WTC11 (cell line): ENCODE measurements at regions not wholly inside any gene's neighbourhood (a gene's known extent, or its start where the extent isn't known, plus 50 kb on each side); places are given as distances from the start of the nearest gene placed in this dataset.

Source experiments
- FOXJ3 ChIP-seq: sonication (generic); formaldehyde crosslinking; IDR thresholded peaks from 2 replicates; pipeline ENCODE4 v1.9.0; 2021; ENCODE audit warnings: missing genetic modification reagents, mild to moderate bottlenecking, borderline replicate concordance
- FOXP1 ChIP-seq: sonication (generic); formaldehyde crosslinking; IDR thresholded peaks from 2 replicates; pipeline ENCODE4 v1.8.0; 2022; ENCODE audit warnings: missing genetic modification reagents, mild to moderate bottlenecking, moderate library complexity, borderline replicate concordance
- HMGA2 ChIP-seq: fragments of 250-450 bp; sonication (Bioruptor Pico); IDR thresholded peaks from 2 replicates; pipeline ENCODE4 v1.4.0; 2021; ENCODE audit warnings: mild to moderate bottlenecking, moderate library complexity
- MXD4 ChIP-seq: fragments of 250-450 bp; sonication (Bioruptor Pico); IDR thresholded peaks from 2 replicates; pipeline ENCODE4 v1.8.0; 2021; ENCODE audit warnings: mild to moderate bottlenecking, moderate library complexity, borderline replicate concordance
- SP1 ChIP-seq: sonication (generic); formaldehyde crosslinking; conservative IDR thresholded peaks from 2 replicates; pipeline ENCODE4 v1.8.1; 2022; ENCODE audit warnings: missing genetic modification reagents
- TEAD1 ChIP-seq: sonication (generic); formaldehyde crosslinking; IDR thresholded peaks from 2 replicates; pipeline ENCODE4 v1.8.0; 2022; ENCODE audit warnings: mild to moderate bottlenecking, missing genetic modification reagents
- ZNF416 ChIP-seq: fragments of 250-450 bp; sonication (Bioruptor Pico); IDR thresholded peaks from 2 replicates; pipeline ENCODE4 v1.9.0; 2021; ENCODE audit warnings: mild to moderate bottlenecking, inconsistent platforms
- TF ChIP-seq, protein P1 (sequence below): fragments of 200-600 bp; IDR thresholded peaks from 2 replicates; pipeline ENCODE4 v1.8.0; 2022; ENCODE audit warnings: antibody characterized with exemption
- TF ChIP-seq, protein P2 (sequence below): sonication (generic); formaldehyde crosslinking; IDR thresholded peaks from 2 replicates; pipeline ENCODE4 v1.8.1; 2023; ENCODE audit warnings: mild to moderate bottlenecking, missing genetic modification reagents, moderate library complexity
- TF ChIP-seq, protein P3 (sequence below): sonication (generic); formaldehyde crosslinking; IDR thresholded peaks from 2 replicates; pipeline ENCODE4 v1.8.1; 2023; ENCODE audit warnings: mild to moderate bottlenecking, missing genetic modification reagents
- TF ChIP-seq, protein P4 (sequence below): fragments of 250-450 bp; sonication (Bioruptor Pico); conservative IDR thresholded peaks from 2 replicates; pipeline ENCODE4 v1.9.0; 2021; ENCODE audit warnings: mild to moderate bottlenecking
- TF ChIP-seq, protein P5 (sequence below): sonication (generic); formaldehyde crosslinking; IDR thresholded peaks from 2 replicates; pipeline ENCODE4 v1.8.1; 2023; ENCODE audit warnings: mild to moderate bottlenecking, missing genetic modification reagents, borderline replicate concordance
- TF ChIP-seq, protein P6 (sequence below): sonication (generic); formaldehyde crosslinking; IDR thresholded peaks from 2 replicates; pipeline ENCODE4 v1.8.1; 2022; ENCODE audit warnings: low read depth, missing genetic modification reagents, borderline replicate concordance

DNA sequence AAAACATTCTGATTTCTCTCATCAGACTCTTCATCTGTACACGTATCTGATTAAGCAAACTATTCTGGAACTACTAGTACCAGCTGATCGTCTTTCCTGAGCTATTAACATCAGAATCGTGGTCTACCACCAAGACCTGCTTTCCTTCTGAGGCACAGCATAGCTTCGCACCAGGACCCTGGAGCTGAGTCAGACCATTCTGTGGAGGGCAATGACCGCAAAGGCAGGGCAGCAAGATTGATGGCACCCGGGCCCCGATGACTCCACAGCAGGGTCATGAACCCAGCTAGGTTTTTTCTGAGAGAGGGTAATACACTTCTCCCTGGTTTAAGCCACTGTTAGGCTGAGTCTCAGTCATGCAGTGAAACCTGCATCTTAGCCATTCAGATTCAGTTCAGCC lies 158.7 kb upstream of the GPR12 start:
- TF ChIP-seq, protein P1, sequence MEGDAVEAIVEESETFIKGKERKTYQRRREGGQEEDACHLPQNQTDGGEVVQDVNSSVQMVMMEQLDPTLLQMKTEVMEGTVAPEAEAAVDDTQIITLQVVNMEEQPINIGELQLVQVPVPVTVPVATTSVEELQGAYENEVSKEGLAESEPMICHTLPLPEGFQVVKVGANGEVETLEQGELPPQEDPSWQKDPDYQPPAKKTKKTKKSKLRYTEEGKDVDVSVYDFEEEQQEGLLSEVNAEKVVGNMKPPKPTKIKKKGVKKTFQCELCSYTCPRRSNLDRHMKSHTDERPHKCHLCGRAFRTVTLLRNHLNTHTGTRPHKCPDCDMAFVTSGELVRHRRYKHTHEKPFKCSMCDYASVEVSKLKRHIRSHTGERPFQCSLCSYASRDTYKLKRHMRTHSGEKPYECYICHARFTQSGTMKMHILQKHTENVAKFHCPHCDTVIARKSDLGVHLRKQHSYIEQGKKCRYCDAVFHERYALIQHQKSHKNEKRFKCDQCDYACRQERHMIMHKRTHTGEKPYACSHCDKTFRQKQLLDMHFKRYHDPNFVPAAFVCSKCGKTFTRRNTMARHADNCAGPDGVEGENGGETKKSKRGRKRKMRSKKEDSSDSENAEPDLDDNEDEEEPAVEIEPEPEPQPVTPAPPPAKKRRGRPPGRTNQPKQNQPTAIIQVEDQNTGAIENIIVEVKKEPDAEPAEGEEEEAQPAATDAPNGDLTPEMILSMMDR, result no peak
- TF ChIP-seq, protein P2, sequence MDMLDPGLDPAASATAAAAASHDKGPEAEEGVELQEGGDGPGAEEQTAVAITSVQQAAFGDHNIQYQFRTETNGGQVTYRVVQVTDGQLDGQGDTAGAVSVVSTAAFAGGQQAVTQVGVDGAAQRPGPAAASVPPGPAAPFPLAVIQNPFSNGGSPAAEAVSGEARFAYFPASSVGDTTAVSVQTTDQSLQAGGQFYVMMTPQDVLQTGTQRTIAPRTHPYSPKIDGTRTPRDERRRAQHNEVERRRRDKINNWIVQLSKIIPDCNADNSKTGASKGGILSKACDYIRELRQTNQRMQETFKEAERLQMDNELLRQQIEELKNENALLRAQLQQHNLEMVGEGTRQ, result no peak
- TF ChIP-seq, protein P3, sequence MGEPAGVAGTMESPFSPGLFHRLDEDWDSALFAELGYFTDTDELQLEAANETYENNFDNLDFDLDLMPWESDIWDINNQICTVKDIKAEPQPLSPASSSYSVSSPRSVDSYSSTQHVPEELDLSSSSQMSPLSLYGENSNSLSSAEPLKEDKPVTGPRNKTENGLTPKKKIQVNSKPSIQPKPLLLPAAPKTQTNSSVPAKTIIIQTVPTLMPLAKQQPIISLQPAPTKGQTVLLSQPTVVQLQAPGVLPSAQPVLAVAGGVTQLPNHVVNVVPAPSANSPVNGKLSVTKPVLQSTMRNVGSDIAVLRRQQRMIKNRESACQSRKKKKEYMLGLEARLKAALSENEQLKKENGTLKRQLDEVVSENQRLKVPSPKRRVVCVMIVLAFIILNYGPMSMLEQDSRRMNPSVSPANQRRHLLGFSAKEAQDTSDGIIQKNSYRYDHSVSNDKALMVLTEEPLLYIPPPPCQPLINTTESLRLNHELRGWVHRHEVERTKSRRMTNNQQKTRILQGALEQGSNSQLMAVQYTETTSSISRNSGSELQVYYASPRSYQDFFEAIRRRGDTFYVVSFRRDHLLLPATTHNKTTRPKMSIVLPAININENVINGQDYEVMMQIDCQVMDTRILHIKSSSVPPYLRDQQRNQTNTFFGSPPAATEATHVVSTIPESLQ, result no peak
- TF ChIP-seq, protein P4, sequence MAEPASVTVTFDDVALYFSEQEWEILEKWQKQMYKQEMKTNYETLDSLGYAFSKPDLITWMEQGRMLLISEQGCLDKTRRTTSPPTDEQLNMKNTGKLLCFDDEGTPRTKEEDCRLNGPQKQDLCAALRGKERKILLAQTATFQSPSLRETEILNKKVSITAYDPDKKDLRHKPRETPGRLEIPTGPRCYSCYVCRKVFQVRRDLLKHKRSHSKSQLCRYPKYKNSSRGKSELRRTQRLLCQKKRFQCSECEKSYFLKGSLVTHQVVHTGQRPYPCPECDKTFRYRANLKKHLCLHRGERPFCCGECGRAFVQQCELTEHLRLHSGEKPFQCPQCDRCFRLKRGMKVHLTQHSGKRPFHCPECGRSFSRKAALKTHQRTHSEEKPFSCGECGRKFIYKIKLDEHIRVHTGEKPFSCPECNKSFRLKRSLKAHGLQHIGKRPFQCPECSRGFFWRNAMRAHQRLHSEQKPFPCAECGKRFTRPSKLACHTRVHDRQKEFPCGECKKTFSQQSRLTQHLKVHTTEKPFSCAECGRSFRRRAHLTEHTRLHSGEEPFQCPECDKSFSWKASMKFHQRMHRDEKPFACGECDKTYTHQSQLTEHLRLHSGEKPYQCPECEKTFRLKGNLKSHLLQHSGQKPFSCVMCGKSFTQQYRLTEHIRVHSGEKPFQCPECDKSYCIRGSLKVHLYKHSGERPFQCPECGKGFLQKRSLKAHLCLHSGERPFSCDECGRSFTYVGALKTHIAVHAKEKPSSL, result no peak
- TF ChIP-seq MXD4, result no peak
- no peak for TF ChIP-seq SP1
- no peak for TF ChIP-seq TEAD1 (CRISPR knock-in tag)
- no peak for TF ChIP-seq ZNF416
- no peak for TF ChIP-seq FOXJ3 (CRISPR knock-in tag)
- TF ChIP-seq, protein P5, sequence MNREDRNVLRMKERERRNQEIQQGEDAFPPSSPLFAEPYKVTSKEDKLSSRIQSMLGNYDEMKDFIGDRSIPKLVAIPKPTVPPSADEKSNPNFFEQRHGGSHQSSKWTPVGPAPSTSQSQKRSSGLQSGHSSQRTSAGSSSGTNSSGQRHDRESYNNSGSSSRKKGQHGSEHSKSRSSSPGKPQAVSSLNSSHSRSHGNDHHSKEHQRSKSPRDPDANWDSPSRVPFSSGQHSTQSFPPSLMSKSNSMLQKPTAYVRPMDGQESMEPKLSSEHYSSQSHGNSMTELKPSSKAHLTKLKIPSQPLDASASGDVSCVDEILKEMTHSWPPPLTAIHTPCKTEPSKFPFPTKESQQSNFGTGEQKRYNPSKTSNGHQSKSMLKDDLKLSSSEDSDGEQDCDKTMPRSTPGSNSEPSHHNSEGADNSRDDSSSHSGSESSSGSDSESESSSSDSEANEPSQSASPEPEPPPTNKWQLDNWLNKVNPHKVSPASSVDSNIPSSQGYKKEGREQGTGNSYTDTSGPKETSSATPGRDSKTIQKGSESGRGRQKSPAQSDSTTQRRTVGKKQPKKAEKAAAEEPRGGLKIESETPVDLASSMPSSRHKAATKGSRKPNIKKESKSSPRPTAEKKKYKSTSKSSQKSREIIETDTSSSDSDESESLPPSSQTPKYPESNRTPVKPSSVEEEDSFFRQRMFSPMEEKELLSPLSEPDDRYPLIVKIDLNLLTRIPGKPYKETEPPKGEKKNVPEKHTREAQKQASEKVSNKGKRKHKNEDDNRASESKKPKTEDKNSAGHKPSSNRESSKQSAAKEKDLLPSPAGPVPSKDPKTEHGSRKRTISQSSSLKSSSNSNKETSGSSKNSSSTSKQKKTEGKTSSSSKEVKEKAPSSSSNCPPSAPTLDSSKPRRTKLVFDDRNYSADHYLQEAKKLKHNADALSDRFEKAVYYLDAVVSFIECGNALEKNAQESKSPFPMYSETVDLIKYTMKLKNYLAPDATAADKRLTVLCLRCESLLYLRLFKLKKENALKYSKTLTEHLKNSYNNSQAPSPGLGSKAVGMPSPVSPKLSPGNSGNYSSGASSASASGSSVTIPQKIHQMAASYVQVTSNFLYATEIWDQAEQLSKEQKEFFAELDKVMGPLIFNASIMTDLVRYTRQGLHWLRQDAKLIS (CRISPR knock-in tag), result no peak
- TF ChIP-seq, protein P6, sequence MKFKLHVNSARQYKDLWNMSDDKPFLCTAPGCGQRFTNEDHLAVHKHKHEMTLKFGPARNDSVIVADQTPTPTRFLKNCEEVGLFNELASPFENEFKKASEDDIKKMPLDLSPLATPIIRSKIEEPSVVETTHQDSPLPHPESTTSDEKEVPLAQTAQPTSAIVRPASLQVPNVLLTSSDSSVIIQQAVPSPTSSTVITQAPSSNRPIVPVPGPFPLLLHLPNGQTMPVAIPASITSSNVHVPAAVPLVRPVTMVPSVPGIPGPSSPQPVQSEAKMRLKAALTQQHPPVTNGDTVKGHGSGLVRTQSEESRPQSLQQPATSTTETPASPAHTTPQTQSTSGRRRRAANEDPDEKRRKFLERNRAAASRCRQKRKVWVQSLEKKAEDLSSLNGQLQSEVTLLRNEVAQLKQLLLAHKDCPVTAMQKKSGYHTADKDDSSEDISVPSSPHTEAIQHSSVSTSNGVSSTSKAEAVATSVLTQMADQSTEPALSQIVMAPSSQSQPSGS (CRISPR knock-in tag), result no peak
- TF ChIP-seq HMGA2, result no peak
- no peak for TF ChIP-seq FOXP1 (CRISPR knock-in tag)
